ENCODE measurements at regions not wholly inside any gene's neighbourhood (a gene's known extent, or its start where the extent isn't known, plus 50 kb on each side); places are given as distances from the start of the nearest gene placed in this dataset.
"Not testable (repeated sequence)": the region's sequence is repeated elsewhere in the genome, so short reads cannot be mapped to it uniquely, and the experiment has no call there.

GRCh38 chr9:31061592-31061991, 1322.9 kb upstream of the ACO1 start:
- TF ChIP-seq CTCF, POLR2A (IDR thresholded peaks at IDR 0.05): not testable (repeated sequence)

Data from thyroid gland (tissue), 4 donors.